Mesenchymal stem cell (in vitro differentiated cells and primary cell): ENCODE measurements at regions not wholly inside any gene's neighbourhood (a gene's known extent, or its start where the extent isn't known, plus 50 kb on each side); places are given as distances from the start of the nearest gene placed in this dataset.

ENCODE experiments used
- DNase-seq: peaks from one replicate; pipeline ENCODE4 v3.0.0-alpha.2; 2013
- H2AFZ ChIP-seq: one replicate; pipeline ENCODE4 v1.6.1; 2013; ENCODE audit warnings: low read depth, mild to moderate bottlenecking, control low read depth, inconsistent platforms, low read length, moderate library complexity
- H2AK5ac ChIP-seq: 2 replicates; pipeline ENCODE4 v1.6.1; 2013; ENCODE audit warnings: low read length, moderate library complexity, mild to moderate bottlenecking, inconsistent platforms; ENCODE audit not compliant: severe bottlenecking
- H2BK120ac ChIP-seq: one replicate; pipeline ENCODE4 v1.6.1; 2013; ENCODE audit warnings: low read depth, mild to moderate bottlenecking, inconsistent platforms, low read length, moderate library complexity
- H2BK12ac ChIP-seq, 2 experiments: one replicate each; pipeline ENCODE4 v1.6.1; 2013; ENCODE audit warnings: inconsistent platforms in 2 of 2, low read length in 2 of 2, mild to moderate bottlenecking in 2 of 2, moderate library complexity in 2 of 2, control low read depth in 1 of 2
- H2BK15ac ChIP-seq: one replicate; pipeline ENCODE4 v1.6.1; 2013; ENCODE audit warnings: mild to moderate bottlenecking, low read depth, inconsistent platforms; ENCODE audit not compliant: poor library complexity, severe bottlenecking
- H2BK5ac ChIP-seq: 2 replicates; pipeline ENCODE4 v1.6.1; 2013; ENCODE audit warnings: low read depth, mild to moderate bottlenecking, low read length, control low read depth, inconsistent platforms; ENCODE audit not compliant: poor library complexity, severe bottlenecking
- H3K14ac ChIP-seq, 2 experiments: one replicate each; pipeline ENCODE4 v1.6.1; 2013; ENCODE audit warnings: inconsistent platforms in 2 of 2, low read length in 2 of 2, control low read depth in 1 of 2, mild to moderate bottlenecking in 1 of 2, moderate library complexity in 1 of 2
- H3K18ac ChIP-seq, 2 experiments: one replicate each; pipeline ENCODE4 v1.6.1; 2013; ENCODE audit warnings: inconsistent platforms in 2 of 2, low read length in 2 of 2, control low read depth in 1 of 2, low read depth in 1 of 2, mild to moderate bottlenecking in 1 of 2
- H3K23ac ChIP-seq, 2 experiments: one replicate each; pipeline ENCODE4 v1.6.1; 2013; ENCODE audit warnings: inconsistent platforms in 2 of 2, low read length in 2 of 2, mild to moderate bottlenecking in 2 of 2, moderate library complexity in 2 of 2, control low read depth in 1 of 2
- H3K27ac ChIP-seq: 2 replicates; pipeline ENCODE4 v1.5.1; 2013; ENCODE audit warnings: mild to moderate bottlenecking, moderate library complexity, low read length, control low read depth, inconsistent platforms; ENCODE audit not compliant: poor library complexity, severe bottlenecking
- H3K27me3 ChIP-seq, 2 experiments: 2 replicates each; pipeline versions ENCODE4 v1.6.1 to v1.7.0; 2013; ENCODE audit warnings: low read length in 2 of 2, mild to moderate bottlenecking in 2 of 2, moderate library complexity in 2 of 2, control low read depth in 1 of 2, inconsistent platforms in 1 of 2; ENCODE audit not compliant: control insufficient read depth in 1 of 2, insufficient read depth in 1 of 2
- H3K36me3 ChIP-seq, 2 experiments: 2 replicates each; pipeline versions ENCODE4 v1.6.1 to v1.7.0; 2013; ENCODE audit warnings: low read length in 2 of 2, control low read depth in 1 of 2, inconsistent platforms in 1 of 2, low read depth in 1 of 2, mild to moderate bottlenecking in 1 of 2; ENCODE audit not compliant: insufficient read depth in 2 of 2, control insufficient read depth in 1 of 2
- H3K4ac ChIP-seq, 2 experiments: one replicate each; pipeline ENCODE4 v1.6.1; 2013; ENCODE audit warnings: inconsistent platforms in 2 of 2, low read length in 2 of 2, mild to moderate bottlenecking in 2 of 2, moderate library complexity in 2 of 2, control low read depth in 1 of 2, low read depth in 1 of 2
- H3K4me1 ChIP-seq: 2 replicates; pipeline ENCODE4 v1.6.1; 2013; ENCODE audit warnings: low read depth, low read length, control low read depth; ENCODE audit not compliant: control insufficient read depth, insufficient read depth
- H3K4me2 ChIP-seq: 2 replicates; pipeline ENCODE4 v1.6.1; 2013; ENCODE audit warnings: low read length, mild to moderate bottlenecking, inconsistent platforms; ENCODE audit not compliant: poor library complexity, severe bottlenecking
- H3K4me3 ChIP-seq, 2 experiments: 2 replicates each; pipeline versions ENCODE4 v1.5.1 to v1.7.0; 2013; ENCODE audit warnings: low read length in 2 of 2, mild to moderate bottlenecking in 2 of 2, control low read depth in 1 of 2, low read depth in 1 of 2; ENCODE audit not compliant: insufficient read depth in 1 of 2
- H3K79me1 ChIP-seq: replicated peaks from 2 replicates; pipeline ENCODE4 v1.6.1; 2013; ENCODE audit warnings: mild to moderate bottlenecking, control low read depth, low read length, inconsistent platforms; ENCODE audit not compliant: poor library complexity, severe bottlenecking
- H3K9ac ChIP-seq: 2 replicates; pipeline ENCODE4 v1.7.0; 2013; ENCODE audit warnings: mild to moderate bottlenecking, low read length, moderate library complexity
- H3K9me3 ChIP-seq: 2 replicates; pipeline ENCODE4 v1.7.0; 2013; ENCODE audit warnings: mild to moderate bottlenecking, low read length; ENCODE audit not compliant: control insufficient read depth
- H4K8ac ChIP-seq: one replicate; pipeline ENCODE4 v1.6.1; 2013; ENCODE audit warnings: inconsistent platforms, mild to moderate bottlenecking, low read length, moderate library complexity
- H4K91ac ChIP-seq: one replicate; pipeline ENCODE4 v1.6.1; 2013; ENCODE audit warnings: mild to moderate bottlenecking, low read length, inconsistent platforms
- WGBS: methylation state at CpG from one replicate; pipeline ENCODE4 v1.1.7; 2013; ENCODE audit warnings: mixed read lengths; 5-methylcytosine and 5-hydroxymethylcytosine counted together

- Histone ChIP-seq H3K4me3 (no peak overlapping the region), H2BK120ac (no peak overlapping the region), H3K4me1 (no peaks in the 10 kb centered on the region), H3K9me3 (peaks cover 4% of the 10 kb centered on the region), H3K14ac (no peak overlapping the region), H2AFZ (no peak overlapping the region), H4K8ac (no peak overlapping the region), H3K79me1 (no peaks in the 10 kb centered on the region), H2BK12ac (no peak overlapping the region), H3K23ac (no peak overlapping the region), H3K18ac (no peak overlapping the region), H3K27me3 (no peaks in the 10 kb centered on the region), H3K36me3 (no peaks in the 10 kb centered on the region), H4K91ac (no peak overlapping the region), H2BK5ac (no peak overlapping the region), H2AK5ac (no peak overlapping the region), H3K4me2 (no peak overlapping the region), H3K27ac (no peak overlapping the region), H2BK15ac (no peak overlapping the region), H3K4ac (no peak overlapping the region), H3K9ac (no peak overlapping the region)
- DNase-seq, result no peak
- 99% methylated on average over 2 of the region's 5 CpGs for WGBS
These were observed 159.1 kb upstream of the SLITRK3 start for GRCh38 chr3:165355316-165355715.

GRCh38 chr3:165347526-165347925, 151.3 kb upstream of the SLITRK3 start:
- Histone ChIP-seq H3K27ac (no peak overlapping the region), H3K14ac (no peak overlapping the region), H3K4ac (no peak overlapping the region), H3K4me3 (no peak overlapping the region), H3K9me3 (no peaks in the 10 kb centered on the region), H3K18ac (no peak overlapping the region), H3K4me2 (no peak overlapping the region), H4K91ac (no peak overlapping the region), H2AK5ac (no peak overlapping the region), H2BK120ac (no peak overlapping the region), H2BK12ac (no peak overlapping the region), H2BK15ac (no peak overlapping the region), H3K4me1 (no peaks in the 10 kb centered on the region), H3K9ac (no peak overlapping the region), H2BK5ac (no peak overlapping the region), H3K23ac (no peak overlapping the region), H2AFZ (no peak overlapping the region), H3K79me1 (no peaks in the 10 kb centered on the region), H3K27me3 (no peaks in the 10 kb centered on the region), H4K8ac (no peak overlapping the region), H3K36me3 (no peaks in the 10 kb centered on the region)
- 90% methylated on average over 2 of the region's 4 CpGs for WGBS
- no peak for DNase-seq

GRCh38 chr3:165346503-165346902, 150.3 kb upstream of the SLITRK3 start:
- Histone ChIP-seq H4K91ac (no peak overlapping the region), H3K36me3 (no peaks in the 10 kb centered on the region), H4K8ac (no peak overlapping the region), H3K27ac (no peak overlapping the region), H2AK5ac (no peak overlapping the region), H3K79me1 (no peaks in the 10 kb centered on the region), H3K14ac (no peak overlapping the region), H2BK5ac (no peak overlapping the region), H3K4me2 (no peak overlapping the region), H2AFZ (no peak overlapping the region), H3K9ac (no peak overlapping the region), H2BK120ac (no peak overlapping the region), H3K27me3 (no peaks in the 10 kb centered on the region), H3K4me1 (no peaks in the 10 kb centered on the region), H3K9me3 (no peaks in the 10 kb centered on the region), H3K4ac (no peak overlapping the region), H2BK15ac (no peak overlapping the region), H2BK12ac (no peak overlapping the region), H3K18ac (no peak overlapping the region), H3K4me3 (no peak overlapping the region), H3K23ac (no peak overlapping the region)
- 89% methylated on average over 4 of the region's 4 CpGs for WGBS
- no peak for DNase-seq

GRCh38 chr3:165343185-165343584, 147.0 kb upstream of the SLITRK3 start:
- no peak overlapping the region for H4K91ac ChIP-seq
- no peak overlapping the region for H3K27ac ChIP-seq
- 100% methylated on average over 1 of the region's 1 CpG for WGBS
- no peak overlapping the region for H4K8ac ChIP-seq
- H3K4me2 ChIP-seq, result no peak overlapping the region
- H3K4me1 ChIP-seq, result no peaks in the 10 kb centered on the region
- no peaks in the 10 kb centered on the region for H3K36me3 ChIP-seq
- no peak for DNase-seq
- no peaks in the 10 kb centered on the region for H3K79me1 ChIP-seq
- H3K14ac ChIP-seq, result no peak overlapping the region
- H2AFZ ChIP-seq, result no peak overlapping the region
- no peak overlapping the region for H2BK120ac ChIP-seq
- H2BK5ac ChIP-seq, result no peak overlapping the region
- H3K4me3 ChIP-seq, result no peak overlapping the region
- no peak overlapping the region for H3K18ac ChIP-seq
- no peaks in the 10 kb centered on the region for H3K27me3 ChIP-seq
- H3K23ac ChIP-seq, result no peak overlapping the region
- no peak overlapping the region for H3K9ac ChIP-seq
- no peak overlapping the region for H2BK12ac ChIP-seq
- no peak overlapping the region for H3K4ac ChIP-seq
- no peaks in the 10 kb centered on the region for H3K9me3 ChIP-seq
- H2BK15ac ChIP-seq, result no peak overlapping the region
- H2AK5ac ChIP-seq, result no peak overlapping the region
